Karpas-422 (cell line): ENCODE measurements at regions not wholly inside any gene's neighbourhood (a gene's known extent, or its start where the extent isn't known, plus 50 kb on each side); places are given as distances from the start of the nearest gene placed in this dataset.
"Not testable (repeated sequence)": the region's sequence is repeated elsewhere in the genome, so short reads cannot be mapped to it uniquely, and the experiment has no call there.

ENCODE experiments used
- DNase-seq: peaks from one replicate; pipeline ENCODE4 v3.0.0-alpha.2; 2015
- H2AFZ ChIP-seq: fragments of 200-600 bp; sonication (generic); 2 replicates; pipeline ENCODE4 v1.6.1; 2014; ENCODE audit warnings: antibody characterized with exemption, low read length, mixed read lengths
- H3K27ac ChIP-seq: fragments of 200-600 bp; sonication (generic); 2 replicates; pipeline ENCODE4 v1.5.1; 2014; ENCODE audit warnings: mild to moderate bottlenecking, low read length, moderate library complexity
- H3K27me3 ChIP-seq: fragments of 200-600 bp; sonication (generic); 2 replicates; pipeline ENCODE4 v1.6.1; 2014; ENCODE audit warnings: low read length, mixed read lengths
- H3K36me3 ChIP-seq: fragments of 200-600 bp; sonication (generic); 2 replicates; pipeline ENCODE4 v1.6.1; 2014; ENCODE audit warnings: low read length, mixed read lengths; ENCODE audit not compliant: insufficient read depth
- H3K4me1 ChIP-seq: fragments of 200-600 bp; sonication (generic); 2 replicates; pipeline ENCODE4 v1.6.1; 2014; ENCODE audit warnings: mild to moderate bottlenecking, low read length, mixed read lengths
- H3K4me2 ChIP-seq: fragments of 200-600 bp; sonication (generic); 2 replicates; pipeline ENCODE4 v1.6.1; 2014; ENCODE audit warnings: low read length, low read depth, mild to moderate bottlenecking; ENCODE audit not compliant: poor library complexity, severe bottlenecking
- H3K4me3 ChIP-seq: fragments of 200-600 bp; sonication (generic); 2 replicates; pipeline ENCODE4 v1.5.1; 2014; ENCODE audit warnings: mild to moderate bottlenecking, antibody characterized with exemption, low read length, mixed read lengths
- H3K79me2 ChIP-seq: fragments of 200-600 bp; sonication (generic); 2 replicates; pipeline ENCODE4 v1.6.1; 2014; ENCODE audit warnings: mild to moderate bottlenecking, low read length, mixed read lengths
- H3K9ac ChIP-seq: fragments of 200-600 bp; sonication (generic); 2 replicates; pipeline ENCODE4 v1.6.0; 2014; ENCODE audit warnings: low read length
- H3K9me2 ChIP-seq: fragments of 200-600 bp; sonication (generic), shearing (Covaris generic); replicated peaks from 2 replicates; pipeline ENCODE4 v1.6.0; 2014; ENCODE audit warnings: mild to moderate bottlenecking, low read length, moderate library complexity; ENCODE audit not compliant: insufficient read depth
- H3K9me3 ChIP-seq: fragments of 300-700, 200-600 bp; sonication (generic); 2 replicates; pipeline ENCODE4 v1.6.1; 2014; ENCODE audit warnings: low read length, mixed read lengths
- H4K20me1 ChIP-seq: fragments of 200-600 bp; sonication (generic); 2 replicates; pipeline ENCODE4 v1.6.1; 2014; ENCODE audit warnings: mild to moderate bottlenecking, antibody characterized with exemption, low read length, low read depth; ENCODE audit not compliant: insufficient read depth

GRCh38 chr10:33483124-33483815 lies 148.8 kb upstream of the NRP1 start:
- Histone ChIP-seq H4K20me1 (no peaks in the 10 kb centered on the region), H3K9me3 (no peaks in the 10 kb centered on the region), H3K9ac (no peak overlapping the region), H3K4me2 (no peak overlapping the region), H3K27ac (no peak overlapping the region), H3K36me3 (no peaks in the 10 kb centered on the region), H3K4me3 (no peak overlapping the region), H2AFZ (no peak overlapping the region), H3K27me3 (no peaks in the 10 kb centered on the region), H3K9me2 (no peaks in the 10 kb centered on the region), H3K4me1 (no peaks in the 10 kb centered on the region), H3K79me2 (no peaks in the 10 kb centered on the region)
- DNase-seq: no peak

- Histone ChIP-seq H2AFZ (no peak overlapping the region), H3K79me2 (no peaks in the 10 kb centered on the region), H3K4me1 (no peaks in the 10 kb centered on the region), H3K4me3 (no peak overlapping the region), H3K36me3 (no peaks in the 10 kb centered on the region), H4K20me1 (no peaks in the 10 kb centered on the region), H3K9me3 (no peaks in the 10 kb centered on the region), H3K27ac (no peak overlapping the region), H3K27me3 (no peaks in the 10 kb centered on the region), H3K9me2 (no peaks in the 10 kb centered on the region), H3K4me2 (no peak overlapping the region), H3K9ac (no peak overlapping the region)
- no peak for DNase-seq
These were observed 148.0 kb upstream of the NRP1 start for GRCh38 chr10:33482486-33482885.

GRCh38 chr10:33481184-33481583 lies 146.7 kb upstream of the NRP1 start:
- no peaks in the 10 kb centered on the region for H3K9me3 ChIP-seq
- H3K79me2 ChIP-seq: no peaks in the 10 kb centered on the region
- no peak overlapping the region for H3K27ac ChIP-seq
- H3K9me2 ChIP-seq: no peaks in the 10 kb centered on the region
- H4K20me1 ChIP-seq: no peaks in the 10 kb centered on the region
- no peak overlapping the region for H2AFZ ChIP-seq
- no peaks in the 10 kb centered on the region for H3K36me3 ChIP-seq
- H3K4me3 ChIP-seq: no peak overlapping the region
- no peak overlapping the region for H3K4me2 ChIP-seq
- no peaks in the 10 kb centered on the region for H3K4me1 ChIP-seq
- DNase-seq: no peak
- no peaks in the 10 kb centered on the region for H3K27me3 ChIP-seq
- no peak overlapping the region for H3K9ac ChIP-seq

GRCh38 chr10:33480417-33480816 lies 145.9 kb upstream of the NRP1 start:
- not testable (repeated sequence) for H3K9me2 ChIP-seq, H2AFZ ChIP-seq, H3K4me1 ChIP-seq, H3K27me3 ChIP-seq, H3K9me3 ChIP-seq, H3K79me2 ChIP-seq, H4K20me1 ChIP-seq, H3K27ac ChIP-seq, H3K9ac ChIP-seq, H3K4me2 ChIP-seq, DNase-seq, H3K4me3 ChIP-seq, H3K36me3 ChIP-seq

GRCh38 chr10:33478675-33479125 lies 144.2 kb upstream of the NRP1 start:
- H3K9ac ChIP-seq: no peak overlapping the region
- DNase-seq: no peak
- H3K4me1 ChIP-seq: no peaks in the 10 kb centered on the region
- H2AFZ ChIP-seq: no peak overlapping the region
- H4K20me1 ChIP-seq: no peaks in the 10 kb centered on the region
- H3K27me3 ChIP-seq: no peaks in the 10 kb centered on the region
- no peaks in the 10 kb centered on the region for H3K36me3 ChIP-seq
- no peak overlapping the region for H3K27ac ChIP-seq
- H3K9me2 ChIP-seq: no peaks in the 10 kb centered on the region; the same call in 1 of the 2 replicates
- H3K9me3 ChIP-seq: no peaks in the 10 kb centered on the region
- no peaks in the 10 kb centered on the region for H3K79me2 ChIP-seq
- H3K4me3 ChIP-seq: no peak overlapping the region
- no peak overlapping the region for H3K4me2 ChIP-seq

GRCh38 chr10:33478089-33478674 lies 143.7 kb upstream of the NRP1 start:
- H3K9me3 ChIP-seq: no peaks in the 10 kb centered on the region
- H3K27me3 ChIP-seq: no peaks in the 10 kb centered on the region
- H3K4me2 ChIP-seq: no peak overlapping the region
- H4K20me1 ChIP-seq: no peaks in the 10 kb centered on the region
- no peaks in the 10 kb centered on the region for H3K4me1 ChIP-seq
- no peaks in the 10 kb centered on the region for H3K79me2 ChIP-seq
- H2AFZ ChIP-seq: no peak overlapping the region
- no peak overlapping the region for H3K9ac ChIP-seq
- H3K36me3 ChIP-seq: no peaks in the 10 kb centered on the region
- DNase-seq: no peak
- no peak overlapping the region for H3K4me3 ChIP-seq
- H3K9me2 ChIP-seq: no peaks in the 10 kb centered on the region; the same call in 1 of the 2 replicates
- H3K27ac ChIP-seq: no peak overlapping the region

GRCh38 chr10:33477291-33478088 lies 143.0 kb upstream of the NRP1 start:
- DNase-seq: no peak

GRCh38 chr10:33476757-33477273 lies 142.3 kb upstream of the NRP1 start:
- no peaks in the 10 kb centered on the region for H3K27me3 ChIP-seq
- H3K79me2 ChIP-seq: no peaks in the 10 kb centered on the region
- no peak overlapping the region for H3K4me3 ChIP-seq
- no peaks in the 10 kb centered on the region for H3K9me3 ChIP-seq
- H3K4me2 ChIP-seq: no peak overlapping the region
- H3K9ac ChIP-seq: no peak overlapping the region
- H3K4me1 ChIP-seq: no peaks in the 10 kb centered on the region
- DNase-seq: no peak
- no peaks in the 10 kb centered on the region; the same call in 1 of the 2 replicates for H3K9me2 ChIP-seq
- H4K20me1 ChIP-seq: no peaks in the 10 kb centered on the region
- H2AFZ ChIP-seq: no peak overlapping the region
- no peaks in the 10 kb centered on the region for H3K36me3 ChIP-seq
- no peak overlapping the region for H3K27ac ChIP-seq

More at GRCh38 chr10:33477291-33478088, 143.0 kb upstream of the NRP1 start:
- Histone ChIP-seq H3K4me1 (no peaks in the 10 kb centered on the region), H3K9me2 (no peaks in the 10 kb centered on the region; the same call in 1 of the 2 replicates), H3K79me2 (no peaks in the 10 kb centered on the region), H3K36me3 (no peaks in the 10 kb centered on the region), H3K9me3 (no peaks in the 10 kb centered on the region), H3K9ac (no peak overlapping the region), H4K20me1 (no peaks in the 10 kb centered on the region), H3K27me3 (no peaks in the 10 kb centered on the region), H2AFZ (no peak overlapping the region), H3K4me2 (no peak overlapping the region), H3K4me3 (no peak overlapping the region), H3K27ac (no peak overlapping the region)
